Central memory CD8-positive, alpha-beta T cell (primary cell): ENCODE measurements at regions not wholly inside any gene's neighbourhood (a gene's known extent, or its start where the extent isn't known, plus 50 kb on each side); places are given as distances from the start of the nearest gene placed in this dataset.

Experiments
- ATAC-seq: fragments of 150-1000 bp; cut with Tn5 transposase; replicated peaks from 2 replicates; pipeline ENCODE4 v1.10.0; 2022; ENCODE audit warnings: mild to moderate bottlenecking, moderate FRiP score, moderate number of reproducible peaks; ENCODE audit not compliant: poor library complexity, severe bottlenecking; ENCODE audit errors: extremely low read depth
- DNase-seq, 2 donors: peaks; one replicate each; pipeline ENCODE4 v3.0.0; 2021; ENCODE audit warnings: low spot score in 2 of 2
- H3K27ac Mint-ChIP-seq: one replicate; pipeline ENCODE4 v1.8.0; 2022; ENCODE audit warnings: low read depth, mild to moderate bottlenecking, moderate library complexity, mixed read lengths
- H3K27me3 Mint-ChIP-seq: one replicate; pipeline ENCODE4 v1.8.0; 2022; ENCODE audit warnings: mixed read lengths
- H3K36me3 Mint-ChIP-seq: one replicate; pipeline ENCODE4 v1.8.0; 2022; ENCODE audit warnings: mild to moderate bottlenecking, moderate library complexity, mixed read lengths; ENCODE audit not compliant: insufficient read depth
- H3K4me1 Mint-ChIP-seq: one replicate; pipeline ENCODE4 v1.8.0; 2022; ENCODE audit warnings: mixed read lengths
- H3K4me3 Mint-ChIP-seq: one replicate; pipeline ENCODE4 v1.8.0; 2022; ENCODE audit warnings: mild to moderate bottlenecking, moderate library complexity, mixed read lengths
- H3K9me3 Mint-ChIP-seq: one replicate; pipeline ENCODE4 v1.8.0; 2022; ENCODE audit warnings: mixed read lengths

DNA sequence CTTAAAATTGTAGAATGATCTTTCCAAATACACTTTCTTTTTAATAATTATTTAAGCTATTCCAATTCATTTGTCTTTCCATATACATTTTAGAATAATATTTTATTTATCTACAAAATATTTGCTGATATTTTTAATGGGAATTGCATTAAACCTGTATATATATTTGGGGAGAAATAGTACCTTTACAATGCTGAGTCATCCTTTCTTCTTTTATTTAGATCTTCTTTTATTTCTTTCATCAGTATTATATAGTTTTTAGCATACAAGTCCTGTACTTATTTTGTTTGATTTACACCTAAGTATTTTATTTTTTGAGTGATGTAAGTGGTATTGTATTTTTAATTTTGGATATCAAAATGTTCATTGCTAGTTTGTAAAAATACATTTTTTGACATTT is 639.5 kb upstream of the GOT2 start:
- Mint-ChIP-seq H3K9me3 (peaks cover 14% of the 10 kb centered on the region), H3K4me1 (no peaks in the 10 kb centered on the region), H3K27me3 (no peaks in the 10 kb centered on the region), H3K4me3 (no peak overlapping the region), H3K27ac (no peak overlapping the region), H3K36me3 (no peaks in the 10 kb centered on the region)
- ATAC-seq, result no peak
- no peak for DNase-seq

DNA sequence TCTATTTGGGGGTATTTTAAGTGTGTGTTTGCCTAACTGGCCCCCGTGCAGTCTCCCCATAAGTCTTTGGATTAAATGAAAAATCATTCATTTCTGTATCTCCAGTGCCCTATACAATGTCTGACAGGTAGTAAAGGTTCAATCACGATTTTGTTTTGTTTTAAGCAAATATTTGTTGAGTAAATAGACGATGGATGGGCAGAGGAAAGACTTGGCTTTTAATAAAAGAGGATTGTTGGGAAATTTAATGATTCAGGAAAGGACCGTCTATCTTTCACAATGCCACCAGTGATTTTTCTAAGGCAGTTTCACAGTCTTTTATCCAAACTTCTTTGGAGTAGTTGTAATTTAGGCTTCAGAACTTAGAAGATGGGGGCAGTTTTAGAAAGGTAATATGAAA is 636.6 kb upstream of the GOT2 start:
- no peaks in the 10 kb centered on the region for H3K27me3 Mint-ChIP-seq
- H3K9me3 Mint-ChIP-seq, result peaks cover 24% of the 10 kb centered on the region
- no peaks in the 10 kb centered on the region for H3K4me1 Mint-ChIP-seq
- H3K36me3 Mint-ChIP-seq, result no peaks in the 10 kb centered on the region
- no peak for ATAC-seq
- DNase-seq, result no peak
- H3K4me3 Mint-ChIP-seq, result no peak overlapping the region
- H3K27ac Mint-ChIP-seq, result no peak overlapping the region

DNA sequence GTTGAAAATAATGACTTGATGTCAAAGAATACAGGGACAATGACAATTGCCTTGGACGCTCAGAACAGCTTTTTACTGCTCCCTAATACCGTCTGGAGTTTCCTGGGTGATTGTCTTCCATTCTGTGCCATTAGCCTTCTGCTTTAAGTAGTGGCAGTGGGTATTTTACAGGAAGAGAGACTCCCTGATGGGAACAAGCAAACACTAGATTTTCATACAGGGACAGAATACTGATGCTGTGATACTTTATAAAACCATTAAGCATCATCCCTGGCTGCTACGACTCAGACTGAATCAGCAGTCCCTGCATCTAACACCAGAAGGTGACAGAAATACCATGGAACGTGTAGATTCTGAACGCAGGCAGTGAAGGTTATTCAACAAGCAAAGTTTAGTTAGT is 635.4 kb upstream of the GOT2 start:
- Mint-ChIP-seq H3K4me1 (no peaks in the 10 kb centered on the region), H3K36me3 (no peaks in the 10 kb centered on the region), H3K27me3 (no peaks in the 10 kb centered on the region), H3K27ac (no peak overlapping the region), H3K4me3 (no peak overlapping the region), H3K9me3 (peaks cover 19% of the 10 kb centered on the region)
- no peak for DNase-seq
- no peak for ATAC-seq

DNA sequence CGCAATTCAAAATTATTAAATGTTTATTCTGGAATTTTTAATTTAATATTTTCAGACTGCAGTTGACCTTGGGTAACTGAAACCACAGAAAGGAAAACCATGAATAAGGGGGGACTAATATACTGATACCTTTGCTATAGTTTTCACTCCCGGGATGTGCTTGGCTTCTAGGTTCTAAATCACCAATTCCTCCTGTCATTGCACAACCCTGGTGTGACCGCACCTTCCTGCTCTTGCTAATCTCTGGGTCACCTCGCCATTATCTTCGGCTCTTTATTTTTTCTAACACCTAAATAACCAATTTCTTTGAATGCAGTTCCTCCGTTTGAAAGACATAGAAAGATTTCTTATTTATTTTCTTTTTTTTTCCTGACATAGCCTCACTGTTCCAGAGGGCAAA is 634.5 kb upstream of the GOT2 start:
- Mint-ChIP-seq H3K9me3 (peaks cover 19% of the 10 kb centered on the region), H3K36me3 (no peaks in the 10 kb centered on the region), H3K27me3 (no peaks in the 10 kb centered on the region), H3K4me1 (no peaks in the 10 kb centered on the region), H3K4me3 (no peak overlapping the region), H3K27ac (no peak overlapping the region)
- no peak for DNase-seq
- no peak for ATAC-seq

DNA sequence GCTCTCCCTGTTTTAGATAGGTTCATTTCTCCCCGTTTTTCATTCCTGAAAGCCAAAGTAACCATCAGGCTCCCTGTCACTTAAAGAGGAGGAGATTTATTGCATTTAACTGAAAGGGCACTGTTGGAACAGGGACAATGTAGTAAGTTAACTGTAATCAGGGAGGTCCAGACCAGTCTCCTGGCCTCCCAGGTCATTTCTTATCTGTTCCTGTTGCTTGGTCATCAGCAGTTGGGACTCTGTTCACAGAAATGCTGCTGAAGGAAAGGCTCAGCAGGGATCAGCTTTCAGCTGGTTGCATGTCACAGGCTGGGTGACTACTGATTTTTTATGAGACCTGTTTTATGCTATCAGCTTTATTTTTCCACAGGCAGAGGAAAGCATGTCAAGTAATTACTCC is 622.6 kb upstream of the GOT2 start:
- DNase-seq, result no peak
- no peak overlapping the region for H3K4me3 Mint-ChIP-seq

DNA sequence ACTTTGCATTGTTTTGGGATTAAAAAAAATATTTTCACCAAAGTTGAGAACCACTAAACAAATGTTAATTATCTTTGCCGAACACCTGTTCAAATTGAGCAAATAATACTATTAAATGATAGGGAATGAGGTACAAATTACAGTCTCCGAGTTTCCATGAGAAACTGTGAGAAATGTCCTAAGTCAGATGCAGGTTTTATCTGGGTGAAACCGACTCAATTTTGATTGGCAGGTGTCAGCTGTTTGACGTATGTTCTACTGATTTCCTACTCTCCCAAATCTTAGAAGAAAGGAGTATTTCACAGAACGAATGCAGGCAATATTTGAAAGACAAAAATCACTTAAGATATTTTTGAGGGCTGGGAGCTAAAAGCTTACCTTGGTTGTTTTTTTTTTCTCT is 622.0 kb upstream of the GOT2 start:
- ATAC-seq (no peak), DNase-seq (no peak)
- H3K4me1 Mint-ChIP-seq, result no peaks in the 10 kb centered on the region
- peaks cover 20% of the 10 kb centered on the region for H3K9me3 Mint-ChIP-seq
- no peaks in the 10 kb centered on the region for H3K27me3 Mint-ChIP-seq
- no peak overlapping the region for H3K27ac Mint-ChIP-seq
- H3K4me3 Mint-ChIP-seq, result no peak overlapping the region
- no peaks in the 10 kb centered on the region for H3K36me3 Mint-ChIP-seq

More for the DNA sequence above, 622.6 kb upstream of the GOT2 start:
- Mint-ChIP-seq H3K27me3 (no peaks in the 10 kb centered on the region), H3K9me3 (peaks cover 20% of the 10 kb centered on the region), H3K36me3 (no peaks in the 10 kb centered on the region), H3K27ac (no peak overlapping the region), H3K4me1 (no peaks in the 10 kb centered on the region)
- no peak for ATAC-seq

DNA sequence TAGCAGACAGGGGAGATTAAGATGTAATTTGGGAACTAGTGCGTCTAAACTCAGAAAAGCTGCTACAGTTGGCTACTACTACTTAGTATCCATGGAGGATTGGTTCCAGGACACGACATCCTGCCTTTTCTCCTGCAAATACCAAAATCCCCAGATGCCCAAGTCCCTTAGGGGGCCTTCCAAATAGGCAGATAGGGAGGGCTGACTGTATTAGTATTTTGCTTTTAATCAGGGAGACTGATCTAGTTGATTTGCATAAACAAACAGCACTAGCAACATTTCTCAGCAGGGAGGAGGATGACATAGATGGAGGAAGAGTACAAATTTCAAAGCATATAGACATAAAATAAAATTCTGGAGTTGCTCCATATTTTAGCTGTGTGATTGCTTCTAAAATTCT is 621.6 kb upstream of the GOT2 start:
- Mint-ChIP-seq H3K27ac (no peak overlapping the region), H3K36me3 (no peaks in the 10 kb centered on the region), H3K4me3 (no peak overlapping the region), H3K9me3 (peaks cover 20% of the 10 kb centered on the region), H3K4me1 (no peaks in the 10 kb centered on the region), H3K27me3 (no peaks in the 10 kb centered on the region)
- DNase-seq (no peak), ATAC-seq (no peak)

DNA sequence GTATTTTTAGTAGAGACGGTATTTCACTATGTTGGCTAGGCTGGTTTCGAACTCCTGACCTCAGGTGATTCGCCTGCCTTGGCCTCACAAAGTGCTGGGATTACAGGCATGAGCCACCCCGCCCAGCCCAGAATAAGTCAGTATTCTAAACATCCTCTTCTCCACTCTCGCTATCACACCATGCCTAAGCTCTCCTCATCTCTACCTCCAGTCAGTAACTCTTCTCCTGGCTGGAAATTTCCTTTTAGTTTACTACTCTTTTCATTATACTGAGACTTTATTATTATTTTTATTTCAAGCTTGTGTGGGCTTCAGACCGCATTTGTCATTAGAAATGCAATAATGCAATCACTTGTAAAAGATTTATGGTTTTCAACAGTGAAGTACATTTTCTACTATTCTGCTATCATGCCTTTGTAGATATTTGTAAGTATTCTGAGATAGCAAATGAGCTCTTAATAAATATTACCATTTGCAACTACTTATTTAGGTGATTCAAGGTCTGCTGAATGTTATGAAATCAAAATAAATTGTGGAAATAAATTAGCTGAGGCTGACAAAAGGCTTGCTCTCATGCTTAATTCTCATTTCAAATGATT is 617.3 kb upstream of the GOT2 start:
- no peak for ATAC-seq
- H3K9me3 Mint-ChIP-seq, result peaks cover 29% of the 10 kb centered on the region
- H3K27me3 Mint-ChIP-seq, result no peaks in the 10 kb centered on the region
- H3K4me1 Mint-ChIP-seq, result no peaks in the 10 kb centered on the region
- no peak overlapping the region for H3K27ac Mint-ChIP-seq
- DNase-seq, result no peak
- no peak overlapping the region for H3K4me3 Mint-ChIP-seq
- no peaks in the 10 kb centered on the region for H3K36me3 Mint-ChIP-seq

DNA sequence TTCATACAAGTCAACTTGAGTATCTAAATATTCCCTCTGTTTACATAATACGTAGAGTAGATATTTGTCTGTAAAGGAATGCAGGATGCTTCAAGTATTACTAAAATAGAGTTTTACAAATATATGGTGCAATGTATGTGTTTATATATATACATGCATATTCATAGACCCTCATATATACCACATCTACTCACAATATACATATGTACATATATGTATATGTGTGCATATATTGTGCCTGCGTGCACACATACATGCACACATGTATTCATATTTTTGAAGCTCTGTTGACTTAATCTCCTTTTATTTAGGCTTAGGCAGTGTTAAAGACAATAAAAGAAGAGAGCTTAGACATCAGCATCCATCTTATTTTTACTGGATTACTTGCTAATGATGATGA is 616.6 kb upstream of the GOT2 start:
- no peaks in the 10 kb centered on the region for H3K36me3 Mint-ChIP-seq
- no peaks in the 10 kb centered on the region for H3K27me3 Mint-ChIP-seq
- no peak overlapping the region for H3K4me3 Mint-ChIP-seq
- no peaks in the 10 kb centered on the region for H3K4me1 Mint-ChIP-seq
- H3K27ac Mint-ChIP-seq, result no peak overlapping the region
- H3K9me3 Mint-ChIP-seq, result peaks cover 28% of the 10 kb centered on the region
- no peak for DNase-seq
- no peak for ATAC-seq

DNA sequence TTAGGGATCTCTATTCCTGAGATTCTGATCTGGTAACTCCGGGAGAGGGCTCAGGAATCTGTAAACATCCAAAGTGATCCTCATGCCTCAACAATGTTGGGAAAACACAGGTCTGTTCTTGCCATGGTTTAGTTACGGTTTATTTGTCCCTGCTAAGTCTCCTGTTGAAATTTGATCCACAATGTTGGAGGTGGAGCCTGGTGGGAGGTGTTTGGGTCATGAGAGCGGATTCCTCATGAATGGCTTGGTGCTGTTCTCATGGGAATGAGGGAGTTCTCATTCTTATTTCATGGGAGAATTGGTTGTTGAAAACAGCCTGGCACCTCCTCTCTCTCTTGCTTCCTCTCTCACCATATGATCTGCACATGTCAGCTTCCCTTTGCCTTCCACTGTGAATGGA is 608.6 kb upstream of the GOT2 start:
- ATAC-seq, result no peak
- peaks cover 12% of the 10 kb centered on the region for H3K9me3 Mint-ChIP-seq

DNA sequence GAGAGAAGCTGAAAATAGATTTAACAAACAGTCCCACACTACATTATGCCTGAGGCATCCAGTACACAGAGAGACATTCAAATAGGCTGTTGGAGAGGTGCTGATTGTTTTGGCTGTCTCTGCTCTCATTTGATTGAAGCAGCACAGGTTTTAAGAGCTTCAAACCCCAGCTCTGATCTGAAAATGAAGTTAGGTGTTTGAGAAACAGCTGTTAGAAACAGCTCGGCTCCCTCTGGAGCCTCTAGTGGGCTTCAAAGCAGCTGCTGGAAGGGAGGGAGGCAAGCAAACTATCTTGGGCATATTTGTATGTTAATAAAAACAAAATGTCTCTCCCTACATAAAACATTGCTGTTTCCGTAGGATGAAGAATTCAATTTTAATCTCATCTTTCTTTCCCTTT is 607.3 kb upstream of the GOT2 start:
- no peak for DNase-seq
- Mint-ChIP-seq H3K27me3 (no peaks in the 10 kb centered on the region), H3K4me1 (no peaks in the 10 kb centered on the region), H3K27ac (no peak overlapping the region), H3K9me3 (peaks cover 23% of the 10 kb centered on the region), H3K36me3 (no peaks in the 10 kb centered on the region), H3K4me3 (no peak overlapping the region)
- ATAC-seq, result no peak

More for the DNA sequence above, 608.6 kb upstream of the GOT2 start:
- no peak overlapping the region for H3K4me3 Mint-ChIP-seq
- DNase-seq, result no peak
- H3K4me1 Mint-ChIP-seq, result no peaks in the 10 kb centered on the region
- no peaks in the 10 kb centered on the region for H3K36me3 Mint-ChIP-seq
- no peak overlapping the region for H3K27ac Mint-ChIP-seq
- no peaks in the 10 kb centered on the region for H3K27me3 Mint-ChIP-seq

DNA sequence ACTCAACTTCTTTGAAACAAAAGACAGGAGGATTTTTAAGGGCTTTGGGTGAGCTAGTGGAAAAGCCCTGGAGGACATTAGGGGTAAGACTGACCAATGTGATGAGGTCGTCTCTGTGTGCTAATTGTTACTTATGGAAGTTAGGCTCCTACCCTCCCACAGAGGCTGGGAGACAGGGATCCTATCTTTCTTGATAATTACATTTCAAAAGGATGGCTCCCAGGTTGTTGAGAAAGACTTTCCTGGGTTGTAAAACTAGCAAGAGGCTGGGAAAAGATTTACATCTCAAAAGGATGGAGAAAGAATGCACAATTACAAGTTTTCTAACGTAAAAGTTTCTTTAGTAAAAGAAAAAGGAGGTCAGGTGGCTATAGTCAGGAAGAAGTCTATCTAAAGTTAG is 605.8 kb upstream of the GOT2 start:
- Mint-ChIP-seq H3K4me1 (no peaks in the 10 kb centered on the region), H3K27me3 (no peaks in the 10 kb centered on the region), H3K36me3 (no peaks in the 10 kb centered on the region), H3K4me3 (no peak overlapping the region), H3K9me3 (peaks cover 21% of the 10 kb centered on the region), H3K27ac (no peak overlapping the region)
- DNase-seq, result no peak
- no peak for ATAC-seq

DNA sequence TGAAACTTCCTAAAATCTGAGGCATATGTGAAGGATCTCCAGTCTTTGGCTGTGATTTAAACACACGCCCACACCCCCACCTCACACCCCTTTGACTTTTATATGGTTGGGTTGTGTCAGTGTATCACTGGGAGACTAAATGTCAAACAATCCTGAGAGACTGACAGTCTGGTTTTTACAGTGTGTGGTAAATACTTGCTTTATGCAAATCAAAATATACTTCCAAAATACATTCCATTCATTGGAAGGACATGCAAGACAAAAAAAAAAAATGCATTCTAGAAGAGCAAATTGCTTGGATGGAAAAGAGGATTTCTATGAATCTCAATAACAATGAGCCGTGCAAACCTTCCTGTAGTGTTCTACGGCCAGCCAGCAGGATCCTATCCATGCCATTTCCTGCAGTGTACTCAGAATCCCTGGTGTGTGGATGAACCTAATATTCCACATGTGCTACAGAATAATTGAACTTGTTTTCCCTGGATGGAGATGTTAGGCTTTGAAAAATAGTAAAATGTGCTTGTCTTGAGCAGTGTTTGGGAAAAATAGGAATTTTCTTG is 602.1 kb upstream of the GOT2 start:
- Mint-ChIP-seq H3K27me3 (no peaks in the 10 kb centered on the region), H3K27ac (no peak overlapping the region), H3K9me3 (peaks cover 39% of the 10 kb centered on the region), H3K4me3 (no peak overlapping the region), H3K36me3 (no peaks in the 10 kb centered on the region), H3K4me1 (no peaks in the 10 kb centered on the region)
- no peak for ATAC-seq
- DNase-seq, result no peak
